GM12891 (cell line): ENCODE measurements at regions not wholly inside any gene's neighbourhood (a gene's known extent, or its start where the extent isn't known, plus 50 kb on each side); places are given as distances from the start of the nearest gene placed in this dataset.
"Not testable (repeated sequence)": the region's sequence is repeated elsewhere in the genome, so short reads cannot be mapped to it uniquely, and the experiment has no call there.

Experiments
- POLR2A ChIP-seq: IDR thresholded peaks from 2 replicates; pipeline ENCODE4 v1.6.1; 2011; ENCODE audit warnings: low read depth, low read length, control low read depth
- POLR2AphosphoS5 ChIP-seq: IDR thresholded peaks from 2 replicates; pipeline ENCODE4 v1.6.1; 2011; ENCODE audit warnings: low read depth, low read length, control low read depth

DNA sequence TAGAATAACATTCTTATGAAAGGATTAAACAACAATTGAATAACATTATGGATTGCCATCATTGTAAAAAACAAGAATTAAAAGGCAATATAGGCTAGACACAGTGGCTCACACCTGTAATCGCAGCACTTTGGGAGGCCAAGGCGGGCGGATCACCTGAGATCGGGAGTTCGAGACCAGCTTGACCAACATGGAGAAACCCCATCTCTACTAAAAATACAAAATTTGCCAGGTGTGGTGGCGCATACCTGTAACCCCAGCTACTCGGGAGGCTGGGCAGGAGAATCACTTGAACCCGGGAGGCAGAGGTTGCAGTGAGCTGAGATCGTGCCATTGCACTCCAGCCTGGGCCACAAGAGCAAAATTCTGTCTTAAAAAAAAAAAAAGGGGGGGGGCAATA lies 63.2 kb downstream of the OR2B2 start:
- not testable (repeated sequence) for TF ChIP-seq POLR2A, POLR2AphosphoS5
